GM12878 (cell line): ENCODE measurements at regions not wholly inside any gene's neighbourhood (a gene's known extent, or its start where the extent isn't known, plus 50 kb on each side); places are given as distances from the start of the nearest gene placed in this dataset.

Experiments
- ATAC-seq: fragments of 200-7000 bp; cut with Tn5 transposase; 3 replicates; pipeline ENCODE4 v1.9.1; 2020; ENCODE audit warnings: mild to moderate bottlenecking, moderate library complexity
- BruUV-seq: library from RNA; stranded (reverse); fragments of 400-500 nt; replicated peaks from 2 replicates; lab custom pipeline; 2021; lab: Mats Ljungman, UMichigan
- CTCF ChIA-PET: fragments of 300-600 bp; sonication (Branson Sonifier 250); formaldehyde crosslinking; extraction: SDS; loops from one replicate; lab custom pipeline; 2021; ENCODE audit warnings: inconsistent platforms; lab: Yijun Ruan, JAX
- POLR2A ChIA-PET: fragments of 350-600 bp; formaldehyde crosslinking; extraction: SDS; loops from one replicate; lab custom pipeline; 2021; ENCODE audit warnings: inconsistent platforms; lab: Charles Lee
- RAD21 ChIA-PET: fragments of 300-600 bp; sonication (Branson Sonifier 250); formaldehyde crosslinking; loops from one replicate; lab custom pipeline; 2023; ENCODE audit warnings: antibody characterized with exemption; ENCODE audit not compliant: unreplicated experiment; lab: Charles Lee
- SMC1A ChIA-PET: fragments of 300-600 bp; sonication (Branson Sonifier 250); formaldehyde crosslinking; loops from one replicate; lab custom pipeline; 2023; ENCODE audit not compliant: unreplicated experiment, uncharacterized antibody; lab: Charles Lee
- DNase-seq: peaks from one replicate; pipeline ENCODE4 v3.0.0-alpha.2; 2011; ENCODE audit warnings: low read depth, low spot score
- FAIRE-seq: peaks from 3 replicates; lab custom pipeline; 2011; peaks lifted over from hg19 to GRCh38; lab: Jason Lieb, UNC
- H2AFZ ChIP-seq: 2 replicates; pipeline ENCODE4 v1.6.0; 2011; ENCODE audit warnings: low read depth, low read length, control low read depth; ENCODE audit not compliant: control insufficient read depth
- H3K27ac ChIP-seq: 2 replicates; pipeline ENCODE4 v1.5.1; 2011; ENCODE audit warnings: control low read depth; ENCODE audit not compliant: control insufficient read depth, insufficient read depth
- H3K27me3 ChIP-seq, 2 experiments: replicated peaks in 1 of 2; 2 replicates each; pipeline versions ENCODE4 v1.6.0 to v1.6.1; 2011; ENCODE audit warnings: low read length in 1 of 2; ENCODE audit not compliant: control insufficient read depth in 2 of 2, insufficient read depth in 2 of 2
- H3K36me3 ChIP-seq, 2 experiments: 2 replicates each; pipeline ENCODE4 v1.5.1; 2011; ENCODE audit warnings: low read length in 1 of 2; ENCODE audit not compliant: control insufficient read depth in 2 of 2, insufficient read depth in 2 of 2
- H3K4me1 ChIP-seq: 2 replicates; pipeline ENCODE4 v1.6.1; 2011; ENCODE audit warnings: mild to moderate bottlenecking, low read length, moderate library complexity, mixed read lengths; ENCODE audit not compliant: control insufficient read depth, insufficient read depth
- H3K4me2 ChIP-seq: 2 replicates; pipeline ENCODE4 v1.6.0; 2011; ENCODE audit warnings: control low read depth; ENCODE audit not compliant: control insufficient read depth, insufficient read depth
- H3K4me3 ChIP-seq: fragments of 200-600 bp; sonication (generic); 2 replicates; pipeline ENCODE4 v1.5.1; 2016
- H3K79me2 ChIP-seq: 2 replicates; pipeline ENCODE4 v1.6.0; 2011; ENCODE audit warnings: low read length; ENCODE audit not compliant: control insufficient read depth, insufficient read depth
- H3K9ac ChIP-seq: 2 replicates; pipeline ENCODE4 v1.8.0; 2011; ENCODE audit warnings: low read length, control low read depth, mixed read lengths; ENCODE audit not compliant: control insufficient read depth, insufficient read depth
- H3K9me3 ChIP-seq: replicated peaks from 3 replicates; pipeline ENCODE4 v1.5.1; 2011; ENCODE audit warnings: mild to moderate bottlenecking, low read length; ENCODE audit not compliant: control insufficient read depth, insufficient read depth
- H4K20me1 ChIP-seq: 2 replicates; pipeline ENCODE4 v1.6.0; 2011; ENCODE audit not compliant: control insufficient read depth, insufficient read depth
- BHLHE40 ChIP-seq, 2 experiments: fragments of 450-650 bp in 1 of 2; IDR thresholded peaks; 2 replicates each; pipeline ENCODE4 v1.6.1; 2011 to 2017; ENCODE audit warnings: low read depth in 2 of 2, borderline replicate concordance in 1 of 2, improper control_type of control experiment in 1 of 2, low read length in 1 of 2, mild to moderate bottlenecking in 1 of 2
- CHD4 ChIP-seq: fragments of 200-600 bp; sonication (generic); IDR thresholded peaks from 2 replicates; pipeline ENCODE4 v1.6.1; 2016; ENCODE audit warnings: mild to moderate bottlenecking
- CTCF ChIP-seq, 3 experiments: IDR thresholded peaks in 2 of 3; conservative IDR thresholded peaks in 1 of 3; 2 replicates each; pipeline ENCODE4 v1.5.1; 2011; ENCODE audit warnings: low read depth in 3 of 3, low read length in 3 of 3, mild to moderate bottlenecking in 3 of 3, control low read depth in 2 of 3, moderate library complexity in 2 of 3, inconsistent platforms in 1 of 3, mixed read lengths in 1 of 3; ENCODE audit not compliant: control insufficient read depth in 2 of 3, insufficient read depth in 1 of 3; ENCODE audit errors: extremely low read depth in 1 of 3
- GATAD2B ChIP-seq: fragments of 450-650 bp; conservative IDR thresholded peaks from 2 replicates; pipeline ENCODE4 v1.6.1; 2017; ENCODE audit warnings: low read depth, mild to moderate bottlenecking, moderate library complexity
- IRF3 ChIP-seq: fragments of 450-650 bp; IDR thresholded peaks from 2 replicates; pipeline ENCODE4 v1.6.1; 2014; ENCODE audit warnings: mild to moderate bottlenecking
- JUNB ChIP-seq: IDR thresholded peaks from 2 replicates; pipeline ENCODE4 v1.6.1; 2016; ENCODE audit warnings: antibody characterized with exemption, mild to moderate bottlenecking
- KLF5 ChIP-seq: fragments of 450-650 bp; IDR thresholded peaks from 2 replicates; pipeline ENCODE4 v1.6.1; 2014; ENCODE audit warnings: mild to moderate bottlenecking; ENCODE audit not compliant: partially characterized antibody
- NBN ChIP-seq: fragments of 450-650 bp; IDR thresholded peaks from 2 replicates; pipeline ENCODE4 v1.6.1; 2016
- NFYA ChIP-seq: IDR thresholded peaks from 2 replicates; pipeline ENCODE4 v1.6.1; 2011; ENCODE audit warnings: low read depth, mild to moderate bottlenecking, low read length, improper control_type of control experiment, borderline replicate concordance
- NFYB ChIP-seq: IDR thresholded peaks from 2 replicates; pipeline ENCODE4 v1.6.1; 2011; ENCODE audit warnings: low read depth, mild to moderate bottlenecking, low read length, improper control_type of control experiment, moderate library complexity; ENCODE audit not compliant: insufficient read depth
- RAD21 ChIP-seq: IDR thresholded peaks from 2 replicates; pipeline ENCODE4 v1.6.1; 2011; ENCODE audit warnings: mild to moderate bottlenecking, low read depth, low read length, moderate library complexity; ENCODE audit not compliant: insufficient read depth
- RB1 ChIP-seq: fragments of 450-650 bp; formaldehyde crosslinking; IDR thresholded peaks from 2 replicates; pipeline ENCODE4 v1.6.1; 2017; ENCODE audit warnings: mild to moderate bottlenecking, borderline replicate concordance
- SKIL ChIP-seq: fragments of 450-650 bp; IDR thresholded peaks from 2 replicates; pipeline ENCODE4 v1.6.1; 2017; ENCODE audit warnings: mild to moderate bottlenecking, low read depth, inconsistent platforms; ENCODE audit not compliant: poor library complexity, severe bottlenecking
- SREBF2 ChIP-seq: IDR thresholded peaks from 2 replicates; pipeline ENCODE4 v1.6.1; 2012; ENCODE audit warnings: mild to moderate bottlenecking, low read length
- STAT3 ChIP-seq: IDR thresholded peaks from 2 replicates; pipeline ENCODE4 v1.6.1; 2011; ENCODE audit warnings: low read depth, low read length, improper control_type of control experiment
- ZNF24 ChIP-seq: fragments of 450-650 bp; IDR thresholded peaks from 2 replicates; pipeline ENCODE4 v1.6.1; 2017; ENCODE audit warnings: antibody characterized with exemption, mild to moderate bottlenecking
- WGBS: methylation state at CpG from one replicate; pipeline ENCODE4 v1.1.6; 2016; ENCODE audit warnings: low lambda C conversion rate; ENCODE audit not compliant: insufficient replicate concordance, insufficient coverage; ENCODE audit errors: missing lambda C conversion rate; 5-methylcytosine and 5-hydroxymethylcytosine counted together
- in situ Hi-C: fragments of 300-500 bp; cut with MboI; formaldehyde crosslinking; loops from 9 replicates; pipeline ENCODE4 v1.14.3; 2018; ENCODE audit warnings: mixed read lengths
- intact Hi-C: fragments of 100-400 bp; cut with micrococcal nuclease; formaldehyde crosslinking; loops from one replicate; pipeline ENCODE4 v1.14.2; 2022; ENCODE audit not compliant: unreplicated experiment
- TF ChIP-seq, protein P1 (sequence below): fragments of 450-650 bp; IDR thresholded peaks from 2 replicates; pipeline ENCODE4 v1.6.1; 2017; ENCODE audit warnings: antibody characterized with exemption, mild to moderate bottlenecking, moderate library complexity

DNA sequence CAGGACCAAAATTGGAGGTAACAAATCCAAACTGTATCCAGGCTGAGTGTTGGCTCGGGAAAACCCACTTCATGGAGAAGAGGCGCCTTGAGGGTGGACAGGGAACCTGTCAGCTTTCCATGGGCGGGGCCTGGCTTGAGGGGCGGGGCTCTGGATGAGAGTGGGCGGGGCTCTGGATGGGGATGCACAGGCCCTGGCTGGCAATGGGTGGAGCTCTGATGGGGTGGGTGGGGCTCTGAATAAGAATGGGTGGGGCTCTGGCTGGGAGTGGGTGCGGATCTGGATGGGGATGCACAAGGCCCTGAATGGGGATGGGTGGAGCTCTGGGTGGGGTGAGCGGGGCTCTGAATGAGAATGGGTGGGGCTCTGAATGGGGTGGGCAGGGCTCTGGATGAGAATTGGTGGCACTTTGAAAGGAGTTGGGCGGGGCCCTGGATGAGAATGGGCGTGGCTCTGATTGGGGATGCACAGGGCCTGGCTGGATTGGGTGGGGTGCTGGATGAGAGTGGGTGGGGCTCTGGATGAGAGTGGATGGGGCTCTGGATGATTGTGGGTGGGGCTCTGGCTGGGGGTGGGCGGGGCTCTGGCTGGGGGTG lies 96.6 kb upstream of the NPTX2 start:
- ATAC-seq: no peak
- SMC1A ChIA-PET: no interaction called here
- TF ChIP-seq STAT3: no peak
- TF ChIP-seq RB1: no peak
- TF ChIP-seq, protein P1, sequence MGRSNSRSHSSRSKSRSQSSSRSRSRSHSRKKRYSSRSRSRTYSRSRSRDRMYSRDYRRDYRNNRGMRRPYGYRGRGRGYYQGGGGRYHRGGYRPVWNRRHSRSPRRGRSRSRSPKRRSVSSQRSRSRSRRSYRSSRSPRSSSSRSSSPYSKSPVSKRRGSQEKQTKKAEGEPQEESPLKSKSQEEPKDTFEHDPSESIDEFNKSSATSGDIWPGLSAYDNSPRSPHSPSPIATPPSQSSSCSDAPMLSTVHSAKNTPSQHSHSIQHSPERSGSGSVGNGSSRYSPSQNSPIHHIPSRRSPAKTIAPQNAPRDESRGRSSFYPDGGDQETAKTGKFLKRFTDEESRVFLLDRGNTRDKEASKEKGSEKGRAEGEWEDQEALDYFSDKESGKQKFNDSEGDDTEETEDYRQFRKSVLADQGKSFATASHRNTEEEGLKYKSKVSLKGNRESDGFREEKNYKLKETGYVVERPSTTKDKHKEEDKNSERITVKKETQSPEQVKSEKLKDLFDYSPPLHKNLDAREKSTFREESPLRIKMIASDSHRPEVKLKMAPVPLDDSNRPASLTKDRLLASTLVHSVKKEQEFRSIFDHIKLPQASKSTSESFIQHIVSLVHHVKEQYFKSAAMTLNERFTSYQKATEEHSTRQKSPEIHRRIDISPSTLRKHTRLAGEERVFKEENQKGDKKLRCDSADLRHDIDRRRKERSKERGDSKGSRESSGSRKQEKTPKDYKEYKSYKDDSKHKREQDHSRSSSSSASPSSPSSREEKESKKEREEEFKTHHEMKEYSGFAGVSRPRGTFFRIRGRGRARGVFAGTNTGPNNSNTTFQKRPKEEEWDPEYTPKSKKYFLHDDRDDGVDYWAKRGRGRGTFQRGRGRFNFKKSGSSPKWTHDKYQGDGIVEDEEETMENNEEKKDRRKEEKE: no peak
- no peak for TF ChIP-seq ZNF24
- no peak for TF ChIP-seq GATAD2B
- no peak for TF ChIP-seq RAD21
- no peak for TF ChIP-seq CTCF (IDR thresholded peaks at IDR 0.05 in 2 of 3, conservative IDR thresholded peaks at IDR 0.05 in 1 of 3; ENCODE audit: control insufficient read depth in 2 of 3, extremely low read depth in 1 of 3, insufficient read depth in 1 of 3, low read depth in 3 of 3, low read length in 3 of 3)
- TF ChIP-seq NBN: no peak
- no peak for TF ChIP-seq NFYB
- TF ChIP-seq SREBF2: no peak
- TF ChIP-seq NFYA: no peak
- TF ChIP-seq JUNB: no peak
- no peak for TF ChIP-seq BHLHE40 (IDR thresholded peaks at IDR 0.05; ENCODE audit: borderline replicate concordance in 1 of 2, low read depth in 2 of 2, low read length in 1 of 2)
- TF ChIP-seq SKIL: no peak
- no peak for TF ChIP-seq KLF5
- no peak for TF ChIP-seq CHD4
- no peak for TF ChIP-seq IRF3

More for the DNA sequence above, 96.6 kb upstream of the NPTX2 start:
- H3K27ac ChIP-seq: no peak overlapping the region
- no peaks in the 10 kb centered on the region for H3K4me1 ChIP-seq
- in situ Hi-C loops: no loop called here
- intact Hi-C loops: no loop called here
- CTCF ChIA-PET: interaction anchor here (0.7 kb wide), 1 partner anchor 423 kb away, joined by 3 read pairs; no protein-coding TSS in a partner anchor
- no peaks in the 10 kb centered on the region for H4K20me1 ChIP-seq
- RAD21 ChIA-PET: no interaction called here
- no peak overlapping the region for H3K4me2 ChIP-seq
- DNase-seq (no peak), FAIRE-seq (no peak)
- no TSS peak for BruUV-seq
- no peaks in the 10 kb centered on the region for H3K27me3 ChIP-seq
- no peaks in the 10 kb centered on the region for H3K9me3 ChIP-seq
- no peak overlapping the region for H3K9ac ChIP-seq
- no peaks in the 10 kb centered on the region for H3K79me2 ChIP-seq
- no peak overlapping the region for H2AFZ ChIP-seq
- WGBS: 60% methylated on average over 6 of the region's 10 CpGs
- H3K4me3 ChIP-seq: no peak overlapping the region
- POLR2A ChIA-PET: no interaction called here
- H3K36me3 ChIP-seq: no peaks in the 10 kb centered on the region
